ENCODE measurements at regions not wholly inside any gene's neighbourhood (a gene's known extent, or its start where the extent isn't known, plus 50 kb on each side); places are given as distances from the start of the nearest gene placed in this dataset.

DNA sequence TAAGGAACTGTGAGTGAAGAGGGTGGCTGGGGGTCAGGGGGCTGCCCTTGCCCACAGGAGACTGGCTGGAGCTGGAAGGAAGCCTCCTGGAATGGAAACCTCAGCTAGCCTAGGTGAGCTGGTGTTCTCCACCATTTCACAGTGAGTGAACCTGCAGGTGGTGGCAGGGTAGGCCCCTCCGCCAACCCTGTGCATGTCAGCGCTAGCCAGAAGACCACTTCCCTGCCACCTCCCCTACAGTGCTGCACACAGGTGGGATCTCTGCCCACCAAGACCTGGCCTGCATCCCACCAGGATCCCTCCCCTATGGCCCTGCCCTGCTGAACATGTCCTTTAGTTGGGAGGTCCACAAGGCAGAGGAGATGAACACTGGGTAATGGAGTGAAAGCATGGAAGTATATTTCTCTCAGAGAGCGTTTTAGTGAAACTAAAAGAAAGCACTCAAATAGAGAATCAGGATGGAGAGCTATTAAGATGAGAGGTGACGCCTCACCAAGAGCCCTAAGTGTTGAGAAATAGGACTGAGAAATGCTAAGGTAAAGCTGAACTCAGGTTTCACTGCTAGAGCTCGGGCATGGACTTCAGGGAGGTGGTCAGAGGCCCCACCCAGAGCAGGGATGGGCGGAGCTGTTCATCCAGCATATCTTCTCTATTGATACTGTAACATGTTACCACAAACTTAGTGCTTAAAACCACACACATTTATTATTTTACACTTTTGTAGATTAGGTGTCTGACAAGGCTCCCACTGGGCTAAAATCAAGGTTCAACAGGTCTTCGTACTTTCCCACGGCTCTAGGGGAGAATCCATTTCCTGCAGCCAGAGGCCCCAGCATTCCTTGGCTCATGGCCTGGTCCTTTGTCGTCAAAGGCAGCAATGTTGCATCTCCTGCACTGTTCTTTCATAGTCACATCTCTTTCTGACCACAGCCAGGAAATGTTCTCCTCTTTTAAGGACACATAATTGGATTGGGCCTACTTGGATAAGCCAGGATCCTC is 83.2 kb downstream of the DIRAS2 start:
- TF ChIP-seq CREB1 (IDR thresholded peaks at IDR 0.05; ENCODE audit: low read depth) (no peak), CEBPB (IDR thresholded peaks at IDR 0.05) (no peak), TEAD4 (IDR thresholded peaks at IDR 0.05) (peak; percentile 52), EGR1 (IDR thresholded peaks at IDR 0.05) (no peak)
- TF ChIP-seq, protein P1, sequence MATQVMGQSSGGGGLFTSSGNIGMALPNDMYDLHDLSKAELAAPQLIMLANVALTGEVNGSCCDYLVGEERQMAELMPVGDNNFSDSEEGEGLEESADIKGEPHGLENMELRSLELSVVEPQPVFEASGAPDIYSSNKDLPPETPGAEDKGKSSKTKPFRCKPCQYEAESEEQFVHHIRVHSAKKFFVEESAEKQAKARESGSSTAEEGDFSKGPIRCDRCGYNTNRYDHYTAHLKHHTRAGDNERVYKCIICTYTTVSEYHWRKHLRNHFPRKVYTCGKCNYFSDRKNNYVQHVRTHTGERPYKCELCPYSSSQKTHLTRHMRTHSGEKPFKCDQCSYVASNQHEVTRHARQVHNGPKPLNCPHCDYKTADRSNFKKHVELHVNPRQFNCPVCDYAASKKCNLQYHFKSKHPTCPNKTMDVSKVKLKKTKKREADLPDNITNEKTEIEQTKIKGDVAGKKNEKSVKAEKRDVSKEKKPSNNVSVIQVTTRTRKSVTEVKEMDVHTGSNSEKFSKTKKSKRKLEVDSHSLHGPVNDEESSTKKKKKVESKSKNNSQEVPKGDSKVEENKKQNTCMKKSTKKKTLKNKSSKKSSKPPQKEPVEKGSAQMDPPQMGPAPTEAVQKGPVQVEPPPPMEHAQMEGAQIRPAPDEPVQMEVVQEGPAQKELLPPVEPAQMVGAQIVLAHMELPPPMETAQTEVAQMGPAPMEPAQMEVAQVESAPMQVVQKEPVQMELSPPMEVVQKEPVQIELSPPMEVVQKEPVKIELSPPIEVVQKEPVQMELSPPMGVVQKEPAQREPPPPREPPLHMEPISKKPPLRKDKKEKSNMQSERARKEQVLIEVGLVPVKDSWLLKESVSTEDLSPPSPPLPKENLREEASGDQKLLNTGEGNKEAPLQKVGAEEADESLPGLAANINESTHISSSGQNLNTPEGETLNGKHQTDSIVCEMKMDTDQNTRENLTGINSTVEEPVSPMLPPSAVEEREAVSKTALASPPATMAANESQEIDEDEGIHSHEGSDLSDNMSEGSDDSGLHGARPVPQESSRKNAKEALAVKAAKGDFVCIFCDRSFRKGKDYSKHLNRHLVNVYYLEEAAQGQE (IDR thresholded peaks at IDR 0.05; ENCODE audit: low read depth), result no peak
